ENCODE measurements at regions not wholly inside any gene's neighbourhood (a gene's known extent, or its start where the extent isn't known, plus 50 kb on each side); places are given as distances from the start of the nearest gene placed in this dataset.

DNA sequence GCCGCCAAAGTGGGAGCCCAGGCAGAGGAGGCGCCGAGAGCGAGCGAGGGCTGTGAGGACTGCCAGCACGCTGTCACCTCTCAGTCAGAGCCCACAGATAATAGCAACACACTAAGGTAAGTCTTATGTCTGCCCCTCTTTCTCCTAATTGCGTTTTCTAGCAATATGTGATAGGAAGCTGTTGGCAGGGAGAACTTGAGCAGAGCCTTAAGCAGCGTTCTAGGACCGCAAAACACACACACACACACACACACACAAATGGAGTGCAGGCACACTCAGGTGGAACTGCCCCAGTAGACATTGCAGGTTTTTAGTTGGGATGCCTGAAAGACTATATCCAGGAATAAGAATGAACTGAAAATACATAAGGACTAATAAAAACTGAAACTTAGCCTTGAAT lies 1188.5 kb downstream of the NXPH1 start:
- Histone ChIP-seq H2AFZ (no peak overlapping the region), H3K4me2 (peak overlapping the region; percentile 67), H3K4me1 (ENCODE audit: insufficient read depth) (no peaks in the 10 kb centered on the region), H3K4me3 (no peak overlapping the region), H3K27me3 (no peaks in the 10 kb centered on the region), H3K79me2 (no peaks in the 10 kb centered on the region), H3K27ac (no peak overlapping the region), H3K36me3 (replicated peaks; ENCODE audit: insufficient read depth, low read depth) (no peaks in the 10 kb centered on the region), H3K9me2 (replicated peaks; ENCODE audit: insufficient read depth) (no peaks in the 10 kb centered on the region), H4K20me1 (ENCODE audit: insufficient read depth, poor library complexity, severe bottlenecking) (no peaks in the 10 kb centered on the region), H3K9me3 (ENCODE audit: low read depth) (no peaks in the 10 kb centered on the region)
- 73% methylated on average over 9 of the region's 9 CpGs for WGBS (ENCODE audit: low lambda C conversion rate, missing lambda C conversion rate)
- no peak for DNase-seq (ENCODE audit: low spot score)
- TF ChIP-seq CTCF (IDR thresholded peaks at IDR 0.05; ENCODE audit: poor library complexity): no peak

- 85% methylated on average over 3 of the region's 3 CpGs for WGBS (ENCODE audit: low lambda C conversion rate, missing lambda C conversion rate)
- no peak for DNase-seq (ENCODE audit: low spot score)
- H3K27ac ChIP-seq: no peak overlapping the region
- H2AFZ ChIP-seq: no peak overlapping the region
- H3K9me3 ChIP-seq (ENCODE audit: low read depth): no peaks in the 10 kb centered on the region
- H4K20me1 ChIP-seq (ENCODE audit: insufficient read depth, poor library complexity, severe bottlenecking): no peaks in the 10 kb centered on the region
- H3K27me3 ChIP-seq: no peaks in the 10 kb centered on the region
- no peaks in the 10 kb centered on the region for H3K4me1 ChIP-seq (ENCODE audit: insufficient read depth)
- H3K4me3 ChIP-seq: no peak overlapping the region
- H3K79me2 ChIP-seq: no peaks in the 10 kb centered on the region
- H3K9me2 ChIP-seq (replicated peaks; ENCODE audit: insufficient read depth): no peaks in the 10 kb centered on the region
- TF ChIP-seq CTCF (IDR thresholded peaks at IDR 0.05; ENCODE audit: poor library complexity) (no peak), EZH2 (IDR thresholded peaks at IDR 0.05; ENCODE audit: borderline replicate concordance) (no peak), EZH2phosphoT487 (IDR thresholded peaks at IDR 0.05; ENCODE audit: low read depth, severe bottlenecking, unreplicated experiment) (no peak)
- no peaks in the 10 kb centered on the region for H3K36me3 ChIP-seq (replicated peaks; ENCODE audit: insufficient read depth, low read depth)
- H3K4me2 ChIP-seq: no peak overlapping the region
Measured at GRCh38 chr7:9625953-9626352, 1192.5 kb downstream of the NXPH1 start.

GRCh38 chr7:9645756-9646155 lies 1212.3 kb downstream of the NXPH1 start:
- no peak overlapping the region for H3K27ac ChIP-seq
- 100% methylated on average over 2 of the region's 2 CpGs for WGBS (ENCODE audit: low lambda C conversion rate, missing lambda C conversion rate)
- H3K79me2 ChIP-seq: no peaks in the 10 kb centered on the region
- no peaks in the 10 kb centered on the region for H3K9me3 ChIP-seq (ENCODE audit: low read depth)
- H3K9me2 ChIP-seq (replicated peaks; ENCODE audit: insufficient read depth): no peaks in the 10 kb centered on the region
- no peak for DNase-seq (ENCODE audit: low spot score)
- no peak for TF ChIP-seq EZH2phosphoT487 (IDR thresholded peaks at IDR 0.05; ENCODE audit: low read depth, severe bottlenecking, unreplicated experiment)
- no peak for TF ChIP-seq EZH2 (IDR thresholded peaks at IDR 0.05; ENCODE audit: borderline replicate concordance)
- no peak for TF ChIP-seq CTCF (IDR thresholded peaks at IDR 0.05; ENCODE audit: poor library complexity)
- H4K20me1 ChIP-seq (ENCODE audit: insufficient read depth, poor library complexity, severe bottlenecking): no peaks in the 10 kb centered on the region
- no peak overlapping the region for H3K4me3 ChIP-seq
- H3K4me2 ChIP-seq: no peak overlapping the region
- H3K36me3 ChIP-seq (replicated peaks; ENCODE audit: insufficient read depth, low read depth): no peaks in the 10 kb centered on the region
- no peaks in the 10 kb centered on the region for H3K4me1 ChIP-seq (ENCODE audit: insufficient read depth)
- H3K27me3 ChIP-seq: no peaks in the 10 kb centered on the region
- no peak overlapping the region for H2AFZ ChIP-seq

GRCh38 chr7:9657257-9657656 lies 1223.8 kb downstream of the NXPH1 start:
- DNase-seq (ENCODE audit: low spot score): no peak
- H4K20me1 ChIP-seq (ENCODE audit: insufficient read depth, poor library complexity, severe bottlenecking): no peaks in the 10 kb centered on the region
- TF ChIP-seq EZH2 (IDR thresholded peaks at IDR 0.05; ENCODE audit: borderline replicate concordance) (no peak), CTCF (IDR thresholded peaks at IDR 0.05; ENCODE audit: poor library complexity) (peak; percentile 22), EZH2phosphoT487 (IDR thresholded peaks at IDR 0.05; ENCODE audit: low read depth, severe bottlenecking, unreplicated experiment) (no peak)
- no peaks in the 10 kb centered on the region for H3K27me3 ChIP-seq
- H3K4me2 ChIP-seq: no peak overlapping the region
- H3K4me3 ChIP-seq: no peak overlapping the region
- H3K27ac ChIP-seq: no peak overlapping the region
- H3K4me1 ChIP-seq (ENCODE audit: insufficient read depth): no peaks in the 10 kb centered on the region
- no peak overlapping the region for H2AFZ ChIP-seq
- no peaks in the 10 kb centered on the region for H3K36me3 ChIP-seq (replicated peaks; ENCODE audit: insufficient read depth, low read depth)
- H3K79me2 ChIP-seq: no peaks in the 10 kb centered on the region
- 85% methylated on average over 4 of the region's 4 CpGs for WGBS (ENCODE audit: low lambda C conversion rate, missing lambda C conversion rate)
- no peaks in the 10 kb centered on the region for H3K9me2 ChIP-seq (replicated peaks; ENCODE audit: insufficient read depth)
- no peaks in the 10 kb centered on the region for H3K9me3 ChIP-seq (ENCODE audit: low read depth)

Measured in hepatocyte (in vitro differentiated cells).